HG03097 (cell line): ENCODE measurements at regions not wholly inside any gene's neighbourhood (a gene's known extent, or its start where the extent isn't known, plus 50 kb on each side); places are given as distances from the start of the nearest gene placed in this dataset.
"Not testable (repeated sequence)": the region's sequence is repeated elsewhere in the genome, so short reads cannot be mapped to it uniquely, and the experiment has no call there.

Experiments used
- ATAC-seq: cut with Tn5 transposase; IDR thresholded peaks from one replicate; pipeline ENCODE4 v1.9.1; 2021; ENCODE audit not compliant: unreplicated experiment, low FRiP score

DNA sequence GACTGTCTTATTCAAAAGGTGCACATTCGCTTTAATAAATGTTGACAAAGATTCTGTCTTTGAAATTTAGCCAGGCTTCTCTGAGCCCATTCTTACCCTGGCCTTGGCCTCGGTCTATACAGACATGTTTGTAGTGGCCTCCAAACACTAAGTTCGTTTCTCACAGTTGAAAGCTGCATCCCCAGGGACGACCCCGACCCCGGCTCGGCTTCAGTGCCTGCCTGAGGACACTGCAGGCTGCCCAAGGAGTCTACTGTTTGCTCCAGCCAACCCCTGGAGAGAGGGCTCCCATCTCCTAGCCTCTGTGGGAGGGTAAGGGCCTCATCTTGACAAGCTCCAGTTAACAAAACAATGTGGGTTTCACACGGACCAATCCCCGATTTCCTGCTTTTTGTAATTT, 390.6 kb upstream of the ZFP42 start:
- ATAC-seq, result no peak

DNA sequence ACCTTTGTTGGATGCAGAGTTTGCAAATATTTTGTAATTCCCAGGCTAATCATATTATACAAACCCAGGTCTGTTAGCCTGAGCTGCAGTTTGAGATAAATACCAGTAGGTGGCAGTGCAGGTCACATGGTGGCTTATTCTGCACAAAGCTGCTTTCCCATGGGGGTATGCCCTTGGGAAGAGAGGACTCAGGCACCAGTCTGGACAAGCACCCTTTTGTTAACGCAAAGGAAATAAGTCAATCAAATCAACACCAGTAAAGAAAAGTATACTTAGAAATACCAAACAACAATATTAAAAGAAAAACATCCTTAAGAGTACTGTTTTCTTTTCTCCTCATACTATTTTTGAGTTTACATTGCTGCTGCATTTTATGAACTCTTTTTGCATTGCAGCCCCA, 389.0 kb upstream of the ZFP42 start:
- ATAC-seq, result no peak

- ATAC-seq, result no peak
These were observed 387.6 kb upstream of the ZFP42 start for GRCh38 chr4:187608001-187608421.

DNA sequence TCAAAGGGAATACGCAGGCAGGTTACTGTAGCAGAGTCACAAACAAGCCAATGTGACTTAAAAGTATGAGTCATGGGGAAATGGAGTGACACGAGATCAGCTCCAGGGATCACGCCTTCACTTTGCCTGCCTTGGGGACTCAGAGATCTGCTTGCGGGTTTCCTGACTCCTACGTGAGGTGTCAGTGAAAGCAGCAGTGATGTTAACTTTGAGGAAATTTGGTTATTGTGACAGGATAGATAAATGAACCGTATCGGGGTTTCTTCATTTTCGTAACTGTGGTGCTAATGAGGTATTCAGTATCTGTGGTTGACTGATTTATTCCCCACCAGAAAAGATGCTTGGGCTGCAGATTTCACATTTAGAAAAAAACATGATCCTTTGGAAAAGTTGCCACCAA, 383.3 kb upstream of the ZFP42 start:
- ATAC-seq, result no peak

- no peak for ATAC-seq
These were observed 382.3 kb upstream of the ZFP42 start for GRCh38 chr4:187613089-187613839.

DNA sequence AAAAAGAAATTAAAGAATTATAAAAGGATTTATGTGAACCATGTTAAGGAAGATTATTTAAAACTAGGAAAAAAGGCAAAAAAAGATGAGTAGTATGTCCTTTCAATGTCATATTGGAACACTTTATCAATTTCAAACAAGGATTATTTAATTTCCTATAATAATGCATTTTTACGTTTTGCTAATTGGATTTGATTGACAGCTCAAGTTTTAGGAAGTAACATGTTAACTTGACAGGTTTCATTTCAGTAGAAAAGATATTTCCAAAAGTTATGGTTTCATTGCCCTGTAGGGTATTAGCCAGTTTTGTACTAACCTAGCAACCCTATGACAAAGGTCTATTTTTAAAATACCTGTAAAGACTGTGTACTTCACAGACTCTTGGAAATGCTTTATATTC, 379.6 kb upstream of the ZFP42 start:
- no peak for ATAC-seq

- no peak for ATAC-seq
These were observed 378.5 kb upstream of the ZFP42 start for GRCh38 chr4:187617113-187617512.

DNA sequence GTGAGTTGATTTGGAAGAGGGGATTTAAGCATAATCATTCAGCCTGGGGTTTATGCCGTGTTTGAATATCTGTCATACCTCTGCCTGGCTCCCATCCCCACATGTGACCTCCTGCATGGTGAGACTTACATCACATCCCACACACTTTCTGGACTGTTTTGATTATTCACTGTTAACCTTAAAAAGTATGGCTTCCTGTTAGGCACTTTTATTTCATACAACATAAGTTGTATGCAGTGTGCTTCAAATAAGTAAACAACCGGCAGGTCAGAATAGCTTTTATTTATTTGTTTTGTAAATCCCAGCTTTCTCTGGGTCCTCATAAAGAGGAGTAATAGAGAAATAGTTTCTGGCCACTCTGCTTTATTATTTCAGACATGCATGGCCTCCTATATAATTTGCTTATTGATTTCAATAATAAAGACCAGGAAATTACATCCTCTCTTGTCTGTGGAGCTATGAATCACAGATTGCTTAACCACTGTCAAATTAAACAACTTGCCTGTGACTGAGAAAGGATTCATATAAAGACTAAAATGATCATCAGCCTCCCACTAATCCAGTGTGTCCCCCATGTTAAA, 376.8 kb upstream of the ZFP42 start:
- no peak for ATAC-seq

GRCh38 chr4:187619319-187619718, 376.3 kb upstream of the ZFP42 start:
- ATAC-seq, result no peak

GRCh38 chr4:187632260-187632995, 363.1 kb upstream of the ZFP42 start:
- ATAC-seq, result no peak

DNA sequence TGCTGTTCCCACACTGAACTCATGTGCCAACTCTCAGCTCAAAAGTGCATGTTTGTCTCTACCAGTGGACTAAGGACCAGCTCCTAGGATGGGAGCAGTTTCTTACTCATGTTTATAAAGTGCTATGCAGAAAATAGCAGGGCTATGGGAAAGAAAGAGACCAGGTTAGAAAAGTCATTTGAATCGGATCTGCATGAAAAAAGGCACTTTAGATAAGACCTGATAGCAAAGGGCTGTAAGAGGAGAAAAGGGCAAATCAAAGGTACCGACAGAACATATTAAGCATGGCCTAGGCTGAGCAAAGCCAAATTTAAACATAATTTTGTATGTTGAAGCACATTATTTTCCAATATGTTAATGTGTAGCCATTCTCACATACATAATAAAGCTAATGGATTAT, 362.3 kb upstream of the ZFP42 start:
- ATAC-seq, result no peak

DNA sequence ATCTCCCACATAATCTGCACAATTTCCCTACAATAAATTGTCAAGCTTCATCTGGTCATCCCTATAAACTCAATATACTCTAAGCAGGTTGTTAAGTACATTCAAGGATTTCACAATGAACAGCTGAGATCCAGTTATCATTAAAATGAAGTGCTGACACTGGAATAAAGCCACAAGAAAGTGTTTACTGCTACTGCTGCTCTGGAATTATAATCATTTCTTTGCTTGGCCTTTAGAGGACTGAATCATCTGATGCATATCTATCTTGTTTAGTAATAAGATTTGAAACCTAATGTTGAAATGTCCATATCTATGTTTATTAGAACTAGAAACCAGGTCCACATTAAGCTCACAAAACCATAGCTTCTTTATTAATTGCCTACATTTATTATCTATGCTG, 338.6 kb upstream of the ZFP42 start:
- no peak for ATAC-seq

DNA sequence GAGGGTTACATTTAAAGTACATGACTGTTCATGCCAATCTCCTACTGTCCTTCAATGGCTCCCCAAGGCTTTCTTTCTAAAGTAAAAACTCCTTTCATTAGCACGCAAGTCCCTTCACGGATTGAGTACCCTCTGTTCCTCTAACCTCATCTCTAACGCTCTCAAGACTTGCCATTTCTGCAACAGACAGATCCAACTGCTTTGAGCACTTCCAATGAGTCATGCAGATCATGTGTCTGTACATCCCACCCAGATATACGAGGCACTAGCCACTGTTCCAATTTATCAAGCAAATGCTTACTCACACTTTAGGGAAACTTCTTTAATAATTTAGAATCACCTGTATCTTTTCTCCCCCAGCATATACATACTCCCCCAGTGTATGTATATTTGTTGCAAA, 332.5 kb upstream of the ZFP42 start:
- no peak for ATAC-seq

DNA sequence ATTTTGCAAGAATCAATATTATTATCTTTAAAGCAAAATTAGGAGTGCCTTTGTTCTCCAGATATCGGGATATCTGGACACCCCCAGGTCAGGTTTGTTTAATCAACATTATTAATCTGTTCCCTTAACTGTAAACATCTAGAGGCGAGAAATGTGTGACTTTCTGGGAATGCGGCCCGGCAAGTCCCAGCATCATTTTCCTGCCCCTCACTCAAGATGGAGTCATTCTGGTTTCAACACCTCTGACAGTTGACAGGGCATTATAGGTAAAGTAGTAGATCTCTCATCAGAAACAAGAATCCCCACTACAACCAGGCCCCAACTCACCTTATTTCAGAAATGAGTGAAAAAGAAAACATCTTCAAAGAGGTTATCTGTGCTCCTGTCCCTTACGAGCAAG, 331.6 kb upstream of the ZFP42 start:
- no peak for ATAC-seq

GRCh38 chr4:187665086-187665485, 330.5 kb upstream of the ZFP42 start:
- no peak for ATAC-seq

DNA sequence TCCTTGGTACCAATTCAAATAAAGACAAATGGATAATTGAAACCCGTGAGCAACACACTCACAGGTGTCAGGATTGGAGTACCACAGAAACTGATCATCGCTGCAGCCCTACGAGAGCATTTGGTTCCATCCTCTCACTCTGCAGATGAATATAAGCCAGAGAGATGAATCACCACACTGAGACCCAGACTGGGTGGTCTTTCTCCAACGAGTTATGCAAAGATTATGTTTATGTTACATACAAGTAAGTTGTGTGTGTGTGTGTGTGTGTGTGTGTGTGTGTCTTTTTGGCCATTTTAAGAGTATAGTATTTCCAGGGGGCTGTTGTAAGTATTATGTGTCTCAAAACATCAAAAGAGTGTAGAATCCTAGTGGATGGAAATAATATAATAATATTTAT, 329.5 kb upstream of the ZFP42 start:
- no peak for ATAC-seq

GRCh38 chr4:187666697-187667494, 328.7 kb upstream of the ZFP42 start:
- ATAC-seq, result no peak

GRCh38 chr4:187668526-187669082, 327.0 kb upstream of the ZFP42 start:
- no peak for ATAC-seq

- ATAC-seq, result not testable (repeated sequence)
These were observed 324.1 kb upstream of the ZFP42 start for GRCh38 chr4:187671521-187671920.

GRCh38 chr4:187671958-187672357, 323.6 kb upstream of the ZFP42 start:
- ATAC-seq, result not testable (repeated sequence)

- ATAC-seq, result not testable (repeated sequence)
These were observed 323.0 kb upstream of the ZFP42 start for GRCh38 chr4:187672526-187672925.
